Choroid plexus epithelial cell (primary cell): ENCODE measurements at regions not wholly inside any gene's neighbourhood (a gene's known extent, or its start where the extent isn't known, plus 50 kb on each side); places are given as distances from the start of the nearest gene placed in this dataset.
"Not testable (repeated sequence)": the region's sequence is repeated elsewhere in the genome, so short reads cannot be mapped to it uniquely, and the experiment has no call there.

Source experiments
- DNase-seq: peaks from one replicate; pipeline ENCODE4 v3.0.0-alpha.2; 2010; ENCODE audit warnings: low read depth
- H3K4me3 ChIP-seq: 2 replicates; pipeline ENCODE4 v1.5.1; 2011; ENCODE audit warnings: low read depth, mild to moderate bottlenecking, control low read depth, low read length, moderate library complexity
- TF ChIP-seq, protein P1 (sequence below): conservative IDR thresholded peaks from 2 replicates; pipeline ENCODE4 v1.5.1; 2011; ENCODE audit warnings: low read depth, mild to moderate bottlenecking, control low read depth, inconsistent platforms, low read length, moderate library complexity

DNA sequence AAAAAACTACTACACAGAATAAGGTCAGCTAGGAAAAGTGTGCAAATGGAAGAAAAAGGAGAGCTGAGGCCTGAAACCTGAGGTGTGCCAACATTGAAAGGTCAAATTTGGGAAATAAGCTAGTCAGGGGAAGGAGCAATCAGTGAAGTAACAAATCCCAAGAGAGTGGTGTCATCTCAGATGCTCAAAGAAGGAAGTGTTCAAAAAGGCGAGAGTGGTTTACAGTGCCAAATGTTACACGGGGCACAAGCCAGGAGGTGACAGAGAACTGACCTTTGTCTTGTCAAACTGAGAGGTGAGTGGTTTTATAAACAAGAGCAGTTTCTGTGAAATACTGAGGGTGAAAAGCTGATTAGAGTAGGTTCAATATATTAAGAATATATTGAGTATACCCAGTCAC is 83.0 kb upstream of the TCF21 start:
- TF ChIP-seq, protein P1, sequence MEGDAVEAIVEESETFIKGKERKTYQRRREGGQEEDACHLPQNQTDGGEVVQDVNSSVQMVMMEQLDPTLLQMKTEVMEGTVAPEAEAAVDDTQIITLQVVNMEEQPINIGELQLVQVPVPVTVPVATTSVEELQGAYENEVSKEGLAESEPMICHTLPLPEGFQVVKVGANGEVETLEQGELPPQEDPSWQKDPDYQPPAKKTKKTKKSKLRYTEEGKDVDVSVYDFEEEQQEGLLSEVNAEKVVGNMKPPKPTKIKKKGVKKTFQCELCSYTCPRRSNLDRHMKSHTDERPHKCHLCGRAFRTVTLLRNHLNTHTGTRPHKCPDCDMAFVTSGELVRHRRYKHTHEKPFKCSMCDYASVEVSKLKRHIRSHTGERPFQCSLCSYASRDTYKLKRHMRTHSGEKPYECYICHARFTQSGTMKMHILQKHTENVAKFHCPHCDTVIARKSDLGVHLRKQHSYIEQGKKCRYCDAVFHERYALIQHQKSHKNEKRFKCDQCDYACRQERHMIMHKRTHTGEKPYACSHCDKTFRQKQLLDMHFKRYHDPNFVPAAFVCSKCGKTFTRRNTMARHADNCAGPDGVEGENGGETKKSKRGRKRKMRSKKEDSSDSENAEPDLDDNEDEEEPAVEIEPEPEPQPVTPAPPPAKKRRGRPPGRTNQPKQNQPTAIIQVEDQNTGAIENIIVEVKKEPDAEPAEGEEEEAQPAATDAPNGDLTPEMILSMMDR, result no peak
- no peak for DNase-seq
- no peak overlapping the region for H3K4me3 ChIP-seq

- no peak overlapping the region for H3K4me3 ChIP-seq
- TF ChIP-seq, protein P1, result no peak
- DNase-seq, result peak; percentile 35
These were observed 82.4 kb upstream of the TCF21 start for GRCh38 chr6:133806382-133807140.

DNA sequence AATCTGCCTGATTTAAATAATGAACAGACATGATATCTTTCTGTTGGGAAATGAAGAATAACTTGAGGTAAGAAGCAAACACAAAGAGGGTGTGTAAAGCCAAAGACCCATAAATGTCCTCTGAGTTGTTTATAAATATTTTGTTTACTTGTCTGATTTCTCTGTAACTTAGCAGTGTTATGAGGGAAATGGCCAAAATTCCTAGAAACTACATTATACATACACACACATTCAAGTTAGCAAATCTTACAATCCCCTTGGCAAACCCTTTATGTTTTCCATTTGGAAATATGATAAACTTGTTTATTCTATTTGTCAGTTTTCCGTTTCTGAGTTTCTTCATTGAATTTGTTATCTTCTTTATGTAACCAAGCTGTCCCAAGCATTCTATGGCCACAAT is 81.4 kb upstream of the TCF21 start:
- no peak overlapping the region for H3K4me3 ChIP-seq
- TF ChIP-seq, protein P1, result no peak
- DNase-seq, result no peak

GRCh38 chr6:133809406-133809805 is 79.5 kb upstream of the TCF21 start:
- H3K4me3 ChIP-seq, result no peak overlapping the region
- TF ChIP-seq, protein P1, result no peak
- peak; percentile 28 for DNase-seq

- TF ChIP-seq, protein P1, result no peak
- H3K4me3 ChIP-seq, result no peak overlapping the region
- DNase-seq, result no peak
These were observed 77.4 kb upstream of the TCF21 start for GRCh38 chr6:133811557-133811956.

DNA sequence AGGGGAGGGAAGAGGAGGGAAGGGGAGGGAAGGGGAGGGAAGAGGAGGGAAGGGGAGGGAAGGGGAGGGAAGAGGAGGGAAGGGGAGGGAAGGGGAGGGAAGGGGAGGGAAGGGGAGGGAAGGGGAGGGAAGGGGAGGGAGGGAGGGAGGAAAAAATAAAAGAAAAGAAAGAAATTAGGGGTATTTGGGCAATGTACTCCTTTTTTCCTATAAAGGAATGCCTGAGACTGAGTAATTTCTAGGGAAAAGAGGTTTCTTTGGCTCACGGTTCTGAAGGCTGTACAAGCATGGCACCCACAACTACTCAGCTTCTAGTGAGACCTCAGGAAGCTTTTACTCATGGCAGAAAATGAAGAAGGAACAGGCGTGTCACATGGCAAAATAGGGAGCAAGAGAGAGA is 76.5 kb upstream of the TCF21 start:
- DNase-seq, result not testable (repeated sequence)

GRCh38 chr6:133814238-133814637 is 74.7 kb upstream of the TCF21 start:
- peak; percentile 32 for DNase-seq
- TF ChIP-seq, protein P1, result no peak
- no peak overlapping the region for H3K4me3 ChIP-seq

More for the DNA sequence above, 76.5 kb upstream of the TCF21 start:
- not testable (repeated sequence) for H3K4me3 ChIP-seq
